Activated naive CD8-positive, alpha-beta T cell treated with anti-CD3 and anti-CD28 coated beads, Interleukin-2, amount 50 U/mL, for 16 hours (primary cell): ENCODE measurements at regions not wholly inside any gene's neighbourhood (a gene's known extent, or its start where the extent isn't known, plus 50 kb on each side); places are given as distances from the start of the nearest gene placed in this dataset.

Source experiments
- DNase-seq: peaks from one replicate; pipeline ENCODE4 v3.0.0-alpha.2; 2020; ENCODE audit warnings: low read depth, low spot score

GRCh38 chr6:103191391-103192093 lies 1668.2 kb downstream of the HACE1 start:
- DNase-seq: no peak

- no peak for DNase-seq
Observed at GRCh38 chr6:103184776-103185175, 1674.9 kb downstream of the HACE1 start.

GRCh38 chr6:103183831-103184411 lies 1675.8 kb downstream of the HACE1 start:
- no peak for DNase-seq

- DNase-seq: no peak
Observed at GRCh38 chr6:103178193-103178592, 1681.5 kb downstream of the HACE1 start.

- no peak for DNase-seq
Observed at GRCh38 chr6:103177791-103178190, 1681.9 kb downstream of the HACE1 start.

- DNase-seq: no peak
Observed at GRCh38 chr6:103175056-103175455, 1684.7 kb downstream of the HACE1 start.

- DNase-seq: no peak
Observed at GRCh38 chr6:103167345-103168071, 1692.2 kb downstream of the HACE1 start.

GRCh38 chr6:103154779-103155572 lies 1704.7 kb downstream of the HACE1 start:
- no peak for DNase-seq

GRCh38 chr6:103153016-103153415 lies 1706.7 kb downstream of the HACE1 start:
- DNase-seq: no peak

- no peak for DNase-seq
Observed at GRCh38 chr6:103142902-103143301, 1716.8 kb downstream of the HACE1 start.

GRCh38 chr6:103140308-103141027 lies 1719.3 kb downstream of the HACE1 start:
- DNase-seq: no peak

GRCh38 chr6:103139377-103139776 lies 1720.3 kb downstream of the HACE1 start:
- DNase-seq: no peak

GRCh38 chr6:103124471-103124870 lies 1731.0 kb downstream of the GRIK2 start:
- no peak for DNase-seq

- DNase-seq: no peak
Observed at GRCh38 chr6:103122766-103123601, 1729.5 kb downstream of the GRIK2 start.

GRCh38 chr6:103119056-103119455 lies 1725.5 kb downstream of the GRIK2 start:
- DNase-seq: no peak

GRCh38 chr6:103114582-103114981 lies 1721.1 kb downstream of the GRIK2 start:
- no peak for DNase-seq

GRCh38 chr6:103113416-103113815 lies 1719.9 kb downstream of the GRIK2 start:
- no peak for DNase-seq

- no peak for DNase-seq
Observed at GRCh38 chr6:103107985-103108384, 1714.5 kb downstream of the GRIK2 start.

- DNase-seq: no peak
Observed at GRCh38 chr6:103105686-103106085, 1712.2 kb downstream of the GRIK2 start.

- no peak for DNase-seq
Observed at GRCh38 chr6:103101267-103101666, 1707.8 kb downstream of the GRIK2 start.
